ENCODE measurements at regions not wholly inside any gene's neighbourhood (a gene's known extent, or its start where the extent isn't known, plus 50 kb on each side); places are given as distances from the start of the nearest gene placed in this dataset.

DNA sequence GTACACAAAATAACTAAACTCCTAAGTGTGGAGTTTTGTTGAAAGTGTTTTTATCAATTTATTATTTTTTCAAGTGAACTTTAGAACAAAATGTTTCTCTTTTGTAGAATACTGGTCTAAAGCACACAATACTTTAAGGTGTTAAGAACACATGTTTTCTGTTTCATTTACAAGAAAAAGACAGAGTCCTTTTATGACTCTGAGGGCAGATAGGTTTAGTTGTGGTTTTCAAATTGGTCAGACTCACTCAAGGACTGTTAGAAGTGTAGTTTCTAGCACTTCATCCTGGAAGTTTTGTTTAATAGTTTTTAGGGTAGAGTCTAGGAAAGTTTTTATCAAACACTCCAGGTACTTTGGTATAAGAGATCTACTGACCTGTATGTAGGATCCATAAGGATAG, 376.5 kb downstream of the LRRIQ3 start:
- Histone ChIP-seq H3K27ac (no peak overlapping the region), H3K4me1 (no peaks in the 10 kb centered on the region), H3K4me3 (no peak overlapping the region), H3K36me3 (replicated peaks in 1 of 2; ENCODE audit: insufficient read depth in 1 of 2, low read depth in 2 of 2) (no peaks in the 10 kb centered on the region), H3K27me3 (no peaks in the 10 kb centered on the region), H3K9me3 (no peaks in the 10 kb centered on the region)
- intact Hi-C loops (cut with DNase I), result no loop called here
- ATAC-seq (no peak), DNase-seq (no peak)
- TF ChIP-seq, protein P1, sequence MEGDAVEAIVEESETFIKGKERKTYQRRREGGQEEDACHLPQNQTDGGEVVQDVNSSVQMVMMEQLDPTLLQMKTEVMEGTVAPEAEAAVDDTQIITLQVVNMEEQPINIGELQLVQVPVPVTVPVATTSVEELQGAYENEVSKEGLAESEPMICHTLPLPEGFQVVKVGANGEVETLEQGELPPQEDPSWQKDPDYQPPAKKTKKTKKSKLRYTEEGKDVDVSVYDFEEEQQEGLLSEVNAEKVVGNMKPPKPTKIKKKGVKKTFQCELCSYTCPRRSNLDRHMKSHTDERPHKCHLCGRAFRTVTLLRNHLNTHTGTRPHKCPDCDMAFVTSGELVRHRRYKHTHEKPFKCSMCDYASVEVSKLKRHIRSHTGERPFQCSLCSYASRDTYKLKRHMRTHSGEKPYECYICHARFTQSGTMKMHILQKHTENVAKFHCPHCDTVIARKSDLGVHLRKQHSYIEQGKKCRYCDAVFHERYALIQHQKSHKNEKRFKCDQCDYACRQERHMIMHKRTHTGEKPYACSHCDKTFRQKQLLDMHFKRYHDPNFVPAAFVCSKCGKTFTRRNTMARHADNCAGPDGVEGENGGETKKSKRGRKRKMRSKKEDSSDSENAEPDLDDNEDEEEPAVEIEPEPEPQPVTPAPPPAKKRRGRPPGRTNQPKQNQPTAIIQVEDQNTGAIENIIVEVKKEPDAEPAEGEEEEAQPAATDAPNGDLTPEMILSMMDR (IDR thresholded peaks at IDR 0.05), result no peak
- TF ChIP-seq POLR2A (IDR thresholded peaks at IDR 0.05), result no peak

DNA sequence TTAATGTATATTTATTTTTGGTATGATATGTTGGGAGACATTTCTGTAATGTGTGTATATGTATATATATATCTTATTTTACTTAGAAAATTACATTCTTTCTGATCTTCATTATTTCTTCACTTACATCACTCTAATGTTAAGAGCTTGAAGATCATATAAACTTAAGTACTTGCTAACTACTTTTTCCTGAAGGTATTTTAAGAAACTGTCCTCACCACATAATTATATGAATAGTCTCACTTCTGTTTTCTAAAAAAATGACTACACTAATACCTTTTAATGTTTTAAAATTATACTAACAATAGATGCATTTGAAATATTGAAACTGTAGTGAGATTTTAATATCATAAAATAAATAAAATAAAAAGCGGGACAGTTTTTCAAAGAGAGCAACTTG, 377.1 kb downstream of the LRRIQ3 start:
- H3K27me3 ChIP-seq, result no peaks in the 10 kb centered on the region
- TF ChIP-seq, protein P1 (IDR thresholded peaks at IDR 0.05), result no peak
- TF ChIP-seq POLR2A (IDR thresholded peaks at IDR 0.05), result no peak
- no peak overlapping the region for H3K4me3 ChIP-seq
- ATAC-seq (no peak), DNase-seq (no peak)
- H3K9me3 ChIP-seq, result no peaks in the 10 kb centered on the region
- intact Hi-C loops (cut with DNase I), result no loop called here
- 76 to 77% methylated on average over 1 of the region's 1 CpG for WGBS, 2 donors
- no peaks in the 10 kb centered on the region for H3K4me1 ChIP-seq
- no peak overlapping the region for H3K27ac ChIP-seq
- H3K36me3 ChIP-seq (replicated peaks in 1 of 2; ENCODE audit: insufficient read depth in 1 of 2, low read depth in 2 of 2), result no peaks in the 10 kb centered on the region

DNA sequence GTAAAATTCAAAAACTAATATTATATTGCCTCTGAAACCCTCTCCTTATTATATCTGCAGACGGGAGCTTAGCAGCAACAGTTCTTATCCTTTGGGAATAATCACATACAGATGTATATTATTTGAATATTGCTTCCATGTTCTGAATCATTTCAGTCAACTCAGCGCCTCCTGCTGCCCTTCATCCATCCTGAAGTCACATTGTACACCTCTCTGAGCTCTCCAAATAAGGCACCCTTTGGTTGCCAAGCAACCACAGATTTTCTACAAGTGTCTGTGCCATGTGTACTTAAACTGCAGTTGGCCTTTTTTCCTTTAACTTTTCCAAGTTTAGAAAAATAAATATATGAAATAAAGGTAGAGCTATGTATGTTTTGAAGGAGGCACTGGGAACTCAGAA, 384.3 kb downstream of the LRRIQ3 start:
- no peaks in the 10 kb centered on the region for H3K36me3 ChIP-seq (replicated peaks in 1 of 2; ENCODE audit: insufficient read depth in 1 of 2, low read depth in 2 of 2)
- no peak overlapping the region for H3K27ac ChIP-seq
- WGBS, 2 donors, result 30 to 45% methylated on average over 2 of the region's 2 CpGs
- no peak overlapping the region for H3K4me3 ChIP-seq
- intact Hi-C loops (cut with DNase I), result no loop called here
- no peaks in the 10 kb centered on the region for H3K9me3 ChIP-seq
- no peaks in the 10 kb centered on the region for H3K27me3 ChIP-seq
- no peak for ATAC-seq
- TF ChIP-seq, protein P1 (IDR thresholded peaks at IDR 0.05), result no peak
- no peak for TF ChIP-seq POLR2A (IDR thresholded peaks at IDR 0.05)
- H3K4me1 ChIP-seq, result no peaks in the 10 kb centered on the region
- no peak for DNase-seq

DNA sequence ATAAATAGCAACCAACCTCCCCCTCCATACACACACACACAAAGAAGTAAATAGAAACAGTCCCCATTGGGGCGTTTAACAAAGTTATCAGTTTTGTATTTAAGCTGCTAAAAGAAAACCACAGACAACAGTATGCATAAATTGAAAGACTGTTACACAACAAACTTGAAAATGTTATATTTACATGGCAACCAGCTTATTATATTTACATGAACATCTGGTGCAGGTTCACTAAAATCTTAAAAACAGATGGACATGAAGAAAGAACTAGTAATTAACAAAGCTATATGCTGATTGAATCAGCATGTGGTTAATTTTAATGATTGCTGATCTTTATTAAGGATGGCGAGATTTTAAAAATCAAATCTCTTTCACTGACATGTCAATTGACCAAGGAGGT, 384.7 kb downstream of the LRRIQ3 start:
- intact Hi-C loops (cut with DNase I), result no loop called here
- Histone ChIP-seq H3K4me1 (no peaks in the 10 kb centered on the region), H3K27ac (no peak overlapping the region), H3K4me3 (no peak overlapping the region), H3K36me3 (replicated peaks in 1 of 2; ENCODE audit: insufficient read depth in 1 of 2, low read depth in 2 of 2) (no peaks in the 10 kb centered on the region), H3K27me3 (no peaks in the 10 kb centered on the region), H3K9me3 (no peaks in the 10 kb centered on the region)
- DNase-seq, result no peak
- TF ChIP-seq, protein P1 (IDR thresholded peaks at IDR 0.05), result no peak
- TF ChIP-seq POLR2A (IDR thresholded peaks at IDR 0.05), result no peak
- 42 to 44% methylated on average over 2 of the region's 2 CpGs for WGBS, 2 donors
- ATAC-seq, result no peak

DNA sequence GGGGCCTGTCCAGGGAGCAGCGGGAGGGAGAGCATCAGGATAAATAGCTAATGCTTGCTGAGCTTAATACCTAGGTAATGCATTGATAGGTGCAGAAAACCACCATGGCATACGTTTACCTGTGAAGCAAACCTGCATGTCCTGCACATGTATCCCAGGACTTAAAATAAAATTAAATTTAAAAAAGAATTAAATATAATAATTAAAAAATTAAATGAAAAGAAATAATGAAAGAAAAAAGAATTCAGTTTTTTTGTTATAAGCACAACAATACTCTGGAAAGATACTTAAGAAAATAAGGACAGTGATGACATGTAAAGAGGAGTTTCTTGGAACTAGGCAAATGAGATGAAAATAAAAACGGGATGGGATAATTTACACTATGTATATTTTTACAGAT, 386.2 kb downstream of the LRRIQ3 start:
- 69 to 71% methylated on average over 3 of the region's 3 CpGs for WGBS, 2 donors
- no peaks in the 10 kb centered on the region for H3K9me3 ChIP-seq
- H3K36me3 ChIP-seq (replicated peaks in 1 of 2; ENCODE audit: insufficient read depth in 1 of 2, low read depth in 2 of 2), result no peaks in the 10 kb centered on the region
- no peaks in the 10 kb centered on the region for H3K27me3 ChIP-seq
- no peak for TF ChIP-seq POLR2A (IDR thresholded peaks at IDR 0.05)
- TF ChIP-seq, protein P1 (IDR thresholded peaks at IDR 0.05), result no peak
- no peaks in the 10 kb centered on the region for H3K4me1 ChIP-seq
- ATAC-seq (no peak), DNase-seq (no peak)
- no peak overlapping the region for H3K27ac ChIP-seq
- intact Hi-C loops (cut with DNase I), result no loop called here
- no peak overlapping the region for H3K4me3 ChIP-seq

Data from body of pancreas (tissue), 4 donors.